ENCODE measurements at regions not wholly inside any gene's neighbourhood (a gene's known extent, or its start where the extent isn't known, plus 50 kb on each side); places are given as distances from the start of the nearest gene placed in this dataset.

- no peak for TF ChIP-seq FOXO4 (CRISPR knock-in tag; IDR thresholded peaks at IDR 0.05)
- TF ChIP-seq SP1 (CRISPR knock-in tag; IDR thresholded peaks at IDR 0.05), result no peak
- TF ChIP-seq ZZZ3 (IDR thresholded peaks at IDR 0.05), result no peak
- TF ChIP-seq MNT (conservative IDR thresholded peaks at IDR 0.05), result peak; percentile 41 to 51; a peak in 3 of 4 replicates
- no peak for TF ChIP-seq NCOA1 (IDR thresholded peaks at IDR 0.05; ENCODE audit: low read depth)
- TF ChIP-seq ESRRA (IDR thresholded peaks at IDR 0.05; ENCODE audit: borderline replicate concordance, low read depth), result no peak
- TF ChIP-seq KAT2B (IDR thresholded peaks at IDR 0.05; ENCODE audit: low read depth, low read length), result no peak
- no peak for TF ChIP-seq NR4A1 (CRISPR knock-in tag; IDR thresholded peaks at IDR 0.05)
- 0 out of 2 replicates have a peak, but pooled peaks have one; percentile 47 for TF ChIP-seq NR4A1 (tag; IDR thresholded peaks at IDR 0.05)
- TF ChIP-seq, protein P1, sequence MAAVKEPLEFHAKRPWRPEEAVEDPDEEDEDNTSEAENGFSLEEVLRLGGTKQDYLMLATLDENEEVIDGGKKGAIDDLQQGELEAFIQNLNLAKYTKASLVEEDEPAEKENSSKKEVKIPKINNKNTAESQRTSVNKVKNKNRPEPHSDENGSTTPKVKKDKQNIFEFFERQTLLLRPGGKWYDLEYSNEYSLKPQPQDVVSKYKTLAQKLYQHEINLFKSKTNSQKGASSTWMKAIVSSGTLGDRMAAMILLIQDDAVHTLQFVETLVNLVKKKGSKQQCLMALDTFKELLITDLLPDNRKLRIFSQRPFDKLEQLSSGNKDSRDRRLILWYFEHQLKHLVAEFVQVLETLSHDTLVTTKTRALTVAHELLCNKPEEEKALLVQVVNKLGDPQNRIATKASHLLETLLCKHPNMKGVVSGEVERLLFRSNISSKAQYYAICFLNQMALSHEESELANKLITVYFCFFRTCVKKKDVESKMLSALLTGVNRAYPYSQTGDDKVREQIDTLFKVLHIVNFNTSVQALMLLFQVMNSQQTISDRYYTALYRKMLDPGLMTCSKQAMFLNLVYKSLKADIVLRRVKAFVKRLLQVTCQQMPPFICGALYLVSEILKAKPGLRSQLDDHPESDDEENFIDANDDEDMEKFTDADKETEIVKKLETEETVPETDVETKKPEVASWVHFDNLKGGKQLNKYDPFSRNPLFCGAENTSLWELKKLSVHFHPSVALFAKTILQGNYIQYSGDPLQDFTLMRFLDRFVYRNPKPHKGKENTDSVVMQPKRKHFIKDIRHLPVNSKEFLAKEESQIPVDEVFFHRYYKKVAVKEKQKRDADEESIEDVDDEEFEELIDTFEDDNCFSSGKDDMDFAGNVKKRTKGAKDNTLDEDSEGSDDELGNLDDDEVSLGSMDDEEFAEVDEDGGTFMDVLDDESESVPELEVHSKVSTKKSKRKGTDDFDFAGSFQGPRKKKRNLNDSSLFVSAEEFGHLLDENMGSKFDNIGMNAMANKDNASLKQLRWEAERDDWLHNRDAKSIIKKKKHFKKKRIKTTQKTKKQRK (IDR thresholded peaks at IDR 0.05; ENCODE audit: borderline replicate concordance, low read depth, low read length), result no peak
- 0 out of 2 replicates have a peak, but pooled peaks have one; percentile 45 for TF ChIP-seq MYC (IDR thresholded peaks at IDR 0.05; ENCODE audit: low read depth, low read length)
- TF ChIP-seq MYC (CRISPR knock-in tag; IDR thresholded peaks at IDR 0.05; ENCODE audit: borderline replicate concordance, low read depth), result no peak
- TF ChIP-seq ZFP30 (CRISPR knock-in tag; IDR thresholded peaks at IDR 0.05; ENCODE audit: borderline replicate concordance), result no peak
- TF ChIP-seq ELF1 (tag; IDR thresholded peaks at IDR 0.05), result peak; percentile 71
- TF ChIP-seq CHD2 (IDR thresholded peaks at IDR 0.05; ENCODE audit: low read depth, low read length), result no peak
- TF ChIP-seq LEF1 (IDR thresholded peaks at IDR 0.05), result peak; percentile 44; the same call in 1 of the 2 replicates
- TF ChIP-seq, protein P2, sequence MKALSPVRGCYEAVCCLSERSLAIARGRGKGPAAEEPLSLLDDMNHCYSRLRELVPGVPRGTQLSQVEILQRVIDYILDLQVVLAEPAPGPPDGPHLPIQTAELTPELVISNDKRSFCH (CRISPR knock-in tag; IDR thresholded peaks at IDR 0.05), result no peak
- TF ChIP-seq, protein P2 (tag; IDR thresholded peaks at IDR 0.05), result 0 out of 2 replicates have a peak, but pooled peaks have one; percentile 27
These were observed 89.1 kb downstream of the HS1BP3 start (continued) for GRCh38 chr2:20561637-20562454.
